Skeletal muscle tissue (tissue), 3 donors: ENCODE measurements at regions not wholly inside any gene's neighbourhood (a gene's known extent, or its start where the extent isn't known, plus 50 kb on each side); places are given as distances from the start of the nearest gene placed in this dataset.
A peak's percentile ranks its signal among the peaks of the same experiment; 100 is the strongest.

Experiments used
- H3K27ac ChIP-seq: one replicate; pipeline ENCODE4 v1.7.0; 2013; ENCODE audit warnings: mild to moderate bottlenecking, low read depth, low read length, inconsistent platforms
- H3K27me3 ChIP-seq, 3 donors: one replicate each; pipeline ENCODE4 v1.7.0; 2013; ENCODE audit warnings: low read length in 3 of 3; ENCODE audit not compliant: control insufficient read depth in 3 of 3, insufficient read depth in 3 of 3
- H3K36me3 ChIP-seq, 3 donors: one replicate each; pipeline ENCODE4 v1.7.0; 2013; ENCODE audit warnings: low read length in 3 of 3; ENCODE audit not compliant: control insufficient read depth in 3 of 3, insufficient read depth in 3 of 3
- H3K4me1 ChIP-seq, 3 donors: one replicate each; pipeline ENCODE4 v1.7.0; 2013; ENCODE audit warnings: low read length in 3 of 3, mild to moderate bottlenecking in 3 of 3; ENCODE audit not compliant: control insufficient read depth in 3 of 3, insufficient read depth in 3 of 3
- H3K4me3 ChIP-seq, 3 donors: one replicate each; pipeline ENCODE4 v1.7.0; 2013; ENCODE audit warnings: low read length in 3 of 3
- H3K9ac ChIP-seq, 3 donors: one replicate each; pipeline ENCODE4 v1.7.0; 2013; ENCODE audit warnings: low read length in 3 of 3, mild to moderate bottlenecking in 3 of 3, moderate library complexity in 2 of 3, low read depth in 1 of 3
- H3K9me3 ChIP-seq, 3 donors: one replicate each; pipeline ENCODE4 v1.7.0; 2013; ENCODE audit warnings: low read length in 3 of 3; ENCODE audit not compliant: control insufficient read depth in 3 of 3
- donor health status: Osteomylitis.

DNA sequence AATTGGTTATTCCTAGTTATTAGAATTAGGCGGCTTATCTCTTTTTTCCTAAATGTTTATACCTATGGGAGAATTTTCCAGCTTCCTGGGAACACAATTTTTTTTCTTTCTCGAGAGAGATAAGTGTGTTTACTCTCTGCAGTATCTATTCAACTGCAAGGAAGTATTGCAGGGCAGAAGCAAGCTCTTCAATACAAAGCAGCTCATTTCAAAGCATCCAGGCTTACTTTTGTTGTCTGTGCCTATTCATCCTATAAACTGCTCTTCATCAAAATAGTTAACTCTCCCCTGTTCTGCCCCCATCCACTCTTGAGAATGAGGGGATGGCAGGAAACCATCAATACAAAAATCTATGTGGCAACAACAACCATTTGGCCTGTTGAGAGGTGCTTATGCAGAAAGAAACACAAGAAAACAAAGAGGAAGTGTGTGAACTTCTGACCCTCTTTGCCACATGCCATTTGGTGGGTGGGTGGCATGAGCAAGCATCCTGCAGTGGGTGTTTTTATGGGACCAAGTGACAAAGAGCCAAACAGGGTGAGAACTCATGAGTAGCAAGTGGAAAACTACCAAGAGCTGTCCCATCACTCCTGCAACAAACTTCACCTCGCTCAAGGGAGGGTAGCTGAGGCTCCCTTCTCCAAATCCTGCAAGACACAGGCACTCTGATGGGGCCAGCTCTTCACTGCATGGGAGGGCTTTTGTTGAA is 50.6 kb upstream of the MRPS6 start:
- H3K9ac ChIP-seq, result no peak overlapping the region
- H3K9me3 ChIP-seq, result peaks cover 0 to 5% (median 0%) of the 10 kb centered on the region in 3 donors
- peaks cover 0 to 4% (median 0%) of the 10 kb centered on the region in 3 donors for H3K4me1 ChIP-seq
- H3K27me3 ChIP-seq, result no peaks in the 10 kb centered on the region
- H3K36me3 ChIP-seq, result no peaks in the 10 kb centered on the region
- H3K4me3 ChIP-seq, result no peak overlapping the region
- H3K27ac ChIP-seq, result no peak overlapping the region

DNA sequence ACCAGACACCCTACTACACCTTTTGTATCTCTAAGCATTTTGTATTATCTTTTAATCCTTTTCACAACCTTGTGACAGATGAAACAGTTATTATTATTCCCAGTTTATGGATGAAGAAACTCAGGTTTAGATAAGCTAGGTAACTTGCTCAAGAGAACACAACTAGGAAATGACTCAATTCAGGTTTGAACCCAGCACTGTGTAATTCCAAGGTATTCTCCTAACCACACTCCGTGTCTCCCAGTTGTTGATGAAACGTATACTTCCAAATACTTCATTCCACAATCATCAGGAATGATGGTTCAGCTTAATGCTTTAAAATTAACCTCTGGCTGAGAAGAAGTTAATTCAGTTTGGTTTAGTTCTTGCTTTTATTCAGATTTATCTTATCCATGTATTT is 51.7 kb upstream of the MRPS6 start:
- peaks cover 0 to 3% (median 0%) of the 10 kb centered on the region in 3 donors for H3K9me3 ChIP-seq
- H3K4me1 ChIP-seq, result peaks cover 0 to 4% (median 0%) of the 10 kb centered on the region in 3 donors

DNA sequence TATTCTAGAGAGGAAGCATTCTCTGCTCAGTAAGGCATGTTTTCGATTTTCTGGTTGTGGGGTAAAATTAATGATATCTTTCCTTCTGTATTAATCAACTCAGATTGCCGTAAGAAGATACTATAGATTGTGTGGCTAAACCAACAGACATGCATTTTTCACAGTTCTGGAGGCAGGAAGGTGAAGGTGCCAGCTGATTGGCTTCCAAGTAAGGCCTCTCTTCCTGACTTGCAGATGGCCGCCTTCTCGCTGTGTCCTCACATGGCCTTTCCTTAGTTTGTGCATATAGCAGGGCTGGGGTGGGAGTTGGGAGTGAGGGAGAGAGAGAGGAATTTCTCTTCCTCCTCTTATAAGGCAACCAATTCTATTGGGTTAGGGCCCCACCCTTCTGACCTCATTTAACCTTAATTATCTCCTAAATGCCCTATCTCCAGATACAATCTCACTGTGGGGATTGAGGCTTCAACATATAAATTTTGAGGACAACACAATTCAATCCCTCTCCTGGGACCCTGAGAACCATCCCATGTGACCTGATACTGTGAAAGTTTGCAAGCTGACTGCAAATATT is 52.3 kb upstream of the MRPS6 start:
- Histone ChIP-seq H3K9ac (no peak overlapping the region), H3K9me3 (peaks cover 0 to 3% (median 0%) of the 10 kb centered on the region in 3 donors), H3K4me3 (no peak overlapping the region), H3K4me1 (peaks cover 0 to 4% (median 0%) of the 10 kb centered on the region in 3 donors), H3K27ac (no peak overlapping the region), H3K27me3 (no peaks in the 10 kb centered on the region), H3K36me3 (no peaks in the 10 kb centered on the region)

More for the DNA sequence above, 51.7 kb upstream of the MRPS6 start:
- no peaks in the 10 kb centered on the region for H3K36me3 ChIP-seq
- H3K9ac ChIP-seq, result no peak overlapping the region
- no peaks in the 10 kb centered on the region for H3K27me3 ChIP-seq
- H3K27ac ChIP-seq, result no peak overlapping the region
- no peak overlapping the region for H3K4me3 ChIP-seq

DNA sequence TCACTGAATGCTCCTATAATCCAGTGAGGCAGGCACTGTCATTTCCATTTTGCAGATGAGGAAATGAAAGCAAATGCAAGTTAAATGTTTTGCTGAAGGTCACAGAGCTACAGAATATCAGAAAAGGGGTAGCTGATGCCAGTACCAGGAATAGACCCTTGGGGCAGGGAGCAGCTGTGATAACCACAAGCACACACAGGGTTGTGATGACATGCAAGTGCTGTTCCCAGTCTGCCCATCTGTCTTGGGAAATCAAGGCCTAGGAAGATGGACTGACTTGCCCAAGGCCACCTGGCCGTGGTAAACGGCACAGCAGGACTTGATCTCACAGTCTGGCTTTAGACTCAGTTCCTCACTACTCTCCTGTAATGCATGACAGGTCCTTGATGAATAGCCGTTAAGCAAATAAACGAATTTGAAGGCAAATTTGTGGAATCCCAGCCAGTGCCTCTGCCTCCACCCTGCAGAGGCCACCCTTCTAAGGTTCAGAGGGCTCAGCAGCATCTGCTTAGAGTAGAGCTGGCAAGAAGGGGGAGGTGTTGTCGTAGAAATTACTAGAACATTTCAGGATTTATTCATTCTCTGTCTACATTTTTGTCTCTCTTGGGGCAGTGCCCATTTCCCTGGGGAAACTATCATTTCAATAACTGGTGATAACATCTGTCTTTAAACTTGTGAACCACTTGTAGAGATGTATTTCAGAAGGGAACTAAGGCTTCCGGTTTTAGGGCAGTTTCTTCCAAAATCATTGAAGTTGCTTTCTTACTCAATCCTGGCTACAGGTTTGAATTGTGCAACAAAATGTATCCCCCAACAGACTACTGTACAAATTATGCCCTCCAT is 53.2 kb upstream of the MRPS6 start:
- H3K27me3 ChIP-seq, result no peaks in the 10 kb centered on the region
- peaks cover 0 to 3% (median 0%) of the 10 kb centered on the region in 3 donors for H3K9me3 ChIP-seq
- no peaks in the 10 kb centered on the region for H3K36me3 ChIP-seq
- peak overlapping the region; percentile 19 for H3K27ac ChIP-seq
- no peak overlapping the region for H3K9ac ChIP-seq
- peaks cover 0 to 4% (median 0%) of the 10 kb centered on the region in 3 donors for H3K4me1 ChIP-seq
- no peak overlapping the region for H3K4me3 ChIP-seq

DNA sequence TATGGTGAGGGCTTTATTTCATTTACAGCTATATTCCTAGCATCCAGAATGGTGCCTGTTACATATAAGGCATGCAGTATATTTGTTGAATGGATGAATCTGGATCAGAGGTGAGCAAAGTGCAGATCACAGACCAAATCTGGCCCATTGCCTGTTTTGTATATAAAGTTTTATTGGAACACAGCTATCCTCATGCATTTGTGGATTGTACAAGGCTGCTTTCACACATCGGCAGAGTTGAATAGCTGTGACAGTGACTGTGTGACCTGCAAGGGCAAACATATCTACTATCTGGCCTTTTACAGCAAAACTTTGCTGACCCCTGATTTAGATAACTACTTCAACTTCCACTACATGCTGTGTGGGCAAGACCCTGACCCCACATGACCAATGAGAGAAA is 54.0 kb upstream of the MRPS6 start:
- peaks cover 0 to 4% (median 0%) of the 10 kb centered on the region in 3 donors for H3K4me1 ChIP-seq
- H3K27ac ChIP-seq, result no peak overlapping the region
- H3K9ac ChIP-seq, result no peak overlapping the region
- no peaks in the 10 kb centered on the region for H3K27me3 ChIP-seq
- no peak overlapping the region for H3K4me3 ChIP-seq
- peaks cover 0 to 3% (median 0%) of the 10 kb centered on the region in 3 donors for H3K9me3 ChIP-seq
- H3K36me3 ChIP-seq, result no peaks in the 10 kb centered on the region

DNA sequence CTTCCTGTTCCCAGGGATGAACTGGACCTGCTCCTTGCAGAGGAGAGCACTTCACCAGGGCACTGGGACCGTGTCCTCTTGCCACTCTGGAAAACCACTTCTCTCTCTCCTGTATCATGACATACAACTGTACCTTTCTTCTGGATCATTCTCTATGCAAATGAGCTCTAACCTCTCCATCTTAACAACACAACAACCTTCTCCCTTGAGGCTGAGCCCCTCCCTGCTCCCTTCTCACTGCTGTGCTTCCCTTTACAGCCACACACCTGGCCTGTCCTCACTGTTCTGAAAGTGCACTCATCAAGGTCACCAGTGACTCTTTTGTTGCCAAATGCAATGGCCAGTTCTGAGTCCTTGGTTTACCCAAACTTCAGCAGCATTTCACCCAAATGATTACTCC is 54.5 kb upstream of the MRPS6 start:
- H3K9me3 ChIP-seq, result peaks cover 0 to 3% (median 0%) of the 10 kb centered on the region in 3 donors
- no peak overlapping the region for H3K4me3 ChIP-seq
- H3K9ac ChIP-seq, result no peak overlapping the region
- no peaks in the 10 kb centered on the region for H3K27me3 ChIP-seq
- H3K36me3 ChIP-seq, result no peaks in the 10 kb centered on the region
- H3K4me1 ChIP-seq, result peaks cover 0 to 4% (median 0%) of the 10 kb centered on the region in 3 donors
- H3K27ac ChIP-seq, result no peak overlapping the region

DNA sequence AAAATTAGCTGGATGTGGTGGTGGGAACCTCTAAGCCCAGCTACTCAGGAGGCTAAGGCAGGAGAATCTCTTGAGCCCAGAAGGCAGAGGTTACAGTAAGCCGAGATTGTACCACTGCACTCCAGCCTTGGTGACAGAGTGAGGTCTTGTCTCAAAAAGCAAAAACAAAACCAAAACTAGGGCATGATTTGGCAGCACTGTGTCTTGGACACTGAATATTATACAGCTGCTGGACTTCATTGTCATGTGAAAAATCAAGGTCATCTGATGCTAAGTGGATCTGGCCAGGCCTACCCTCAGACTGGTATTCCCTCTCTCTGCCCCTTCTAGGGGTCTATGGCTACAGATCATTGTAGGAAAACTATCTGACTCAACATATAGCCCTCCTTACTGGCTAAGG is 55.2 kb upstream of the MRPS6 start:
- Histone ChIP-seq H3K4me1 (peaks cover 0 to 4% (median 0%) of the 10 kb centered on the region in 3 donors), H3K9me3 (peaks cover 0 to 3% (median 0%) of the 10 kb centered on the region in 3 donors), H3K36me3 (no peaks in the 10 kb centered on the region), H3K27me3 (no peaks in the 10 kb centered on the region), H3K9ac (no peak overlapping the region), H3K27ac (no peak overlapping the region), H3K4me3 (no peak overlapping the region)

DNA sequence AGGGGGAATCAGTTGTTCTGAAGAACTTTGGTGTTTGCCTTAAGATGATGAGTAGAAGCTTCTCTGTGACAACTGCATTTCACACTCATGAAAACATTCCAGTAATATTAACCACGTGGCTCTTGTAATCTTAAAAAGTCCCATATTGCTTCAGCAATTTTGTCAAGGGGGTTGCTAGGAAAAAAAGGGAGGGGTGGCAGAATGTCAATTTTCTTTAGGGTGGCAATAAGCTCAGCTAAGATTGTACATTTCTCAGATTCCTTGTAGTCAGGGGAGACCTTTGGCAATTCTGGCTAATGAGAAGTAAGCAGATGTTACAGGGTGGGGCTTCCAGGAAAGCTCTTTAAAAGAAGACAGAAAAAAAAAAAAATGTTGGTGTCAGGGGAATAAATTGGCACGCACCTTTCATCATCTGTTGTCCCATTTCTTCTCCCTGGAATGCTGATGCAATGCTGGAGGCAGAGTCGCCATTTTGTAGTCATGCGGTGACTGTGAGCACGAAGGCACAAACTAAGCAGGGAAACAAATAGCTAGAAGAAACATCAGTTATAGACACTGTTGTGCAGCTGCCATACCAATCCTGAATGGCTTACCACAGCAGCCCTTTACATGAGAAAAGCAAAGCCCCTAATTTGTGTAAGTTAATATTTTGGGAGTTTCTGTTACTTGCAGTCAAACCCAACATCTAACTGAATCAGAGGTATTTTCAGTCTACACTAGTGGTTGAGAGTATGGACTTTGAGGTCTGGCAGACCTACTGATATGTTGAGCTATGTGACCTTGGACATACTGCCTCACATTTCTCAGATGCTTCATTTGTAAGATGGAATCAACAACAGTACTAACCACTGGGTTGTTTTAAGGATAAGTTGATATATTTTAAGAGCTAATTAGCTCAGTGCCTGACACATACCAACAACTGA is 56.1 kb upstream of the MRPS6 start:
- Histone ChIP-seq H3K27ac (no peak overlapping the region), H3K9me3 (peaks cover 0 to 3% (median 0%) of the 10 kb centered on the region in 3 donors), H3K36me3 (no peaks in the 10 kb centered on the region), H3K4me3 (no peak overlapping the region), H3K4me1 (peaks cover 0 to 4% (median 0%) of the 10 kb centered on the region in 3 donors), H3K27me3 (no peaks in the 10 kb centered on the region), H3K9ac (no peak overlapping the region)

DNA sequence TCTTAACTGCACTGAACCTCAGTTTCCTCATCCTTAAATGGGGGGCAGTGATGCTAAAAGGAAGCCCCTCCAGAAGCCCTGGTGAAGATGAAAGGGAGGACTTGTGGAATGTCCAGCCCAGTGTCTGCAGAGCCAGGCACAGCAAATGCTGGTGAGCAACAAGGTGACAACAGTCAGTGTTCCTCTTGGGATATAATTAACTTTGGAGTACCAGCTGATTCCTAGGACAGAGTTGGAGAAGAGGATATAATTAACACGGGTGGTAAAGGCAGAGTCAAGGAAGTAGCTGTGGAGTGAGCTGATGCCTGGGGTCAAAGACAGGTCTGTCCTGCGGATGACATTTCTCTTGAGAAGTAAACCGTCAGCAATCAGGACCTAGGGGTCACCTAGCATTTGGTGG is 60.7 kb upstream of the MRPS6 start:
- Histone ChIP-seq H3K4me3 (no peak overlapping the region), H3K27ac (no peak overlapping the region), H3K9ac (no peak overlapping the region), H3K27me3 (no peaks in the 10 kb centered on the region), H3K9me3 (no peaks in the 10 kb centered on the region), H3K36me3 (no peaks in the 10 kb centered on the region), H3K4me1 (no peaks in the 10 kb centered on the region)
